ENCODE measurements at regions not wholly inside any gene's neighbourhood (a gene's known extent, or its start where the extent isn't known, plus 50 kb on each side); places are given as distances from the start of the nearest gene placed in this dataset.

DNA sequence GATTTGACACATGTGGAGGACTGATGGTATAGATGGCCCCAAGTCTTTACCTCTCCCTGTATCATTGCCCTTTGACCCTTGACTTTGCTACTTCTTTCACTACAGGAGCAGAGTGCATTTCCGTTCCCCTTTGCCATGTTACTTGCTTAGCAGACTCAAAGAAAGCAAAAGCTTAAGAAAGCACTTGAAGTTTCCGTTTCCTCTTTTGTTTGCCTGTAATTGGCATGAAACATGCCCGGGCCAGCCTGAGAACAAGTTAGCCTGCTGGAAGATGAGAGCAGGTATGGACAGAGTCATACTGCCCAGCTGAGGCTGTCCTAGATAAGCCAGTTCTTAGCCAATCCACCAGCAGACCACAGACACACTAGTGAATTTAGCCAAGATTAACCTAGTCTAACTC, 206.0 kb downstream of the BCOR start:
- Histone ChIP-seq H3K27ac (no peak overlapping the region), H3K27me3 (replicated peaks; ENCODE audit: insufficient read depth) (no peaks in the 10 kb centered on the region), H3K36me3 (no peaks in the 10 kb centered on the region), H3K4me3 (no peak overlapping the region), H3K9me3 (no peaks in the 10 kb centered on the region), H3K4me1 (ENCODE audit: control insufficient read depth in 1 of 2, low read depth in 2 of 2) (peaks cover 0 to 1% of the 10 kb centered on the region in 2 donors)
- DNase-seq (ENCODE audit: low spot score): no peak
- ATAC-seq (ENCODE audit: insufficient number of reproducible peaks, low FRiP score, low read depth): no peak
- TF ChIP-seq, protein P1, sequence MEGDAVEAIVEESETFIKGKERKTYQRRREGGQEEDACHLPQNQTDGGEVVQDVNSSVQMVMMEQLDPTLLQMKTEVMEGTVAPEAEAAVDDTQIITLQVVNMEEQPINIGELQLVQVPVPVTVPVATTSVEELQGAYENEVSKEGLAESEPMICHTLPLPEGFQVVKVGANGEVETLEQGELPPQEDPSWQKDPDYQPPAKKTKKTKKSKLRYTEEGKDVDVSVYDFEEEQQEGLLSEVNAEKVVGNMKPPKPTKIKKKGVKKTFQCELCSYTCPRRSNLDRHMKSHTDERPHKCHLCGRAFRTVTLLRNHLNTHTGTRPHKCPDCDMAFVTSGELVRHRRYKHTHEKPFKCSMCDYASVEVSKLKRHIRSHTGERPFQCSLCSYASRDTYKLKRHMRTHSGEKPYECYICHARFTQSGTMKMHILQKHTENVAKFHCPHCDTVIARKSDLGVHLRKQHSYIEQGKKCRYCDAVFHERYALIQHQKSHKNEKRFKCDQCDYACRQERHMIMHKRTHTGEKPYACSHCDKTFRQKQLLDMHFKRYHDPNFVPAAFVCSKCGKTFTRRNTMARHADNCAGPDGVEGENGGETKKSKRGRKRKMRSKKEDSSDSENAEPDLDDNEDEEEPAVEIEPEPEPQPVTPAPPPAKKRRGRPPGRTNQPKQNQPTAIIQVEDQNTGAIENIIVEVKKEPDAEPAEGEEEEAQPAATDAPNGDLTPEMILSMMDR (IDR thresholded peaks at IDR 0.05): no peak

DNA sequence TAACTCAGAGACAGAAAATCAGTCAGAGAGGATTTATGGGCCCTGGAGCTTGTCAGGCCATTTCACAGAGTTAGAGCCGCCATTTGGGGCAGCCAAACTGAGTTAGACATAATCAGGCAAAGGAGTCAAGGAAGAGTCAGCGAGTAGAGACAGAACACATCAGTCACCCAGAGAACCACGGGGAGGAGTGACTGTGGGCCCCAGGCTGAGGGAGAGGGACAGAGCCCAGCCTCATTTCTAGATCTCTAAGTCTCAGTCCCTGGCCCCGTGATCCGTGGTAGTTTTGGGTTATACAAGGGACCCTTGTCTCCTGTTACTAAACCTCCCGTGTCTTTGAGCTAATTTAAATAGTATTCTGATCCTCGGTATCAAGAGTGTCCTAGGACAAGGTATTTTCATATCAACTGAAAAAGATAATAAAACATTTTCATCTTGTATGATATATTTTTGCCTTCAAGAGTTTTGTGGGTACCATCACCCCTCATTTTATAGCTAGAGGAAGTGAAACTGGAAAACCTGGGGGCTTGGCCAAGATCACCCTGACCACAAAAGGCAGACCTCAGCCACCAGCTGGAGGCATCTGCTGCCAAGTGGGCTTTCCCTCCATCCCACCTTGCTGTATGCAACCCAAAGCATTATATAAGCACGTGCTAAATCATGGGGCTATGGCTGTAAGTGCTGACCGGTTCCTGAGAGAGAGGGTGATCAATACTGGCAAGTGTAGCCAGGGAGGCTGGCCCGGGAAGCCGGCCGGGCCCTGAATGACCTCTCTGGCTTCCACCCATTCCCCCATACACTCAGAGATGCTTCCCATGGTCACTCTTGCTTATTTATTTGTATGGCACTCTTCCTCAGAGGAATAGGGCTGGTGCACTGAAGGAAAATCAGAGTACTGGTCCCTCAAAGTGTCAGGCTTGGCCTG, 204.1 kb downstream of the BCOR start:
- TF ChIP-seq, protein P1 (IDR thresholded peaks at IDR 0.05): no peak
- Histone ChIP-seq H3K27ac (no peak overlapping the region), H3K9me3 (no peaks in the 10 kb centered on the region), H3K4me1 (ENCODE audit: control insufficient read depth in 1 of 2, low read depth in 2 of 2) (peaks cover 0 to 19% of the 10 kb centered on the region in 2 donors), H3K27me3 (replicated peaks; ENCODE audit: insufficient read depth) (no peaks in the 10 kb centered on the region), H3K36me3 (no peaks in the 10 kb centered on the region), H3K4me3 (no peak overlapping the region)
- ATAC-seq (ENCODE audit: insufficient number of reproducible peaks, low FRiP score, low read depth) (no peak), DNase-seq (ENCODE audit: low spot score) (no peak)

DNA sequence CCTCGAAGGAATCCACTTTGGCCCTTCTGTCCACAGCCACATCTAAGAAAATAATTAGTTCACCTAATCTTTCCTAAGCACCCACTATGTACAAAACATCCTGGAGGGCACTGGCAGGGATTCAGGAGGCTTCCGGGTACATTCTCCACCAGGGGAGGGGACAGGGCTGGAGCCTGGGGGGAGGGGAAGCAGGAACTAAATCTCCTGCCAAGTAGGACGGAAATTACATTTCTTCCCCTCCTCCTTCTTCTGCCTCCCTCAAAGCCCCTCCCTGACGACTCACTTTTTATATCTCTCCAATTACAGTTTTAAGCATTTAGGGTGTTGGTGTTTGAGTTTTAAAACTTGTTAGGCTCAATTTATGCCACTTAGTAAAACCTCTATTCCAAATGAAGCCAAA, 203.1 kb downstream of the BCOR start:
- ATAC-seq (ENCODE audit: insufficient number of reproducible peaks, low FRiP score, low read depth) (no peak), DNase-seq (ENCODE audit: low spot score) (no peak)
- peaks cover 0 to 20% of the 10 kb centered on the region in 2 donors for H3K4me1 ChIP-seq (ENCODE audit: control insufficient read depth in 1 of 2, low read depth in 2 of 2)
- no peaks in the 10 kb centered on the region for H3K9me3 ChIP-seq
- no peak overlapping the region for H3K4me3 ChIP-seq
- no peak overlapping the region for H3K27ac ChIP-seq
- no peaks in the 10 kb centered on the region for H3K36me3 ChIP-seq
- TF ChIP-seq, protein P1 (IDR thresholded peaks at IDR 0.05): no peak
- H3K27me3 ChIP-seq (replicated peaks; ENCODE audit: insufficient read depth): no peaks in the 10 kb centered on the region

DNA sequence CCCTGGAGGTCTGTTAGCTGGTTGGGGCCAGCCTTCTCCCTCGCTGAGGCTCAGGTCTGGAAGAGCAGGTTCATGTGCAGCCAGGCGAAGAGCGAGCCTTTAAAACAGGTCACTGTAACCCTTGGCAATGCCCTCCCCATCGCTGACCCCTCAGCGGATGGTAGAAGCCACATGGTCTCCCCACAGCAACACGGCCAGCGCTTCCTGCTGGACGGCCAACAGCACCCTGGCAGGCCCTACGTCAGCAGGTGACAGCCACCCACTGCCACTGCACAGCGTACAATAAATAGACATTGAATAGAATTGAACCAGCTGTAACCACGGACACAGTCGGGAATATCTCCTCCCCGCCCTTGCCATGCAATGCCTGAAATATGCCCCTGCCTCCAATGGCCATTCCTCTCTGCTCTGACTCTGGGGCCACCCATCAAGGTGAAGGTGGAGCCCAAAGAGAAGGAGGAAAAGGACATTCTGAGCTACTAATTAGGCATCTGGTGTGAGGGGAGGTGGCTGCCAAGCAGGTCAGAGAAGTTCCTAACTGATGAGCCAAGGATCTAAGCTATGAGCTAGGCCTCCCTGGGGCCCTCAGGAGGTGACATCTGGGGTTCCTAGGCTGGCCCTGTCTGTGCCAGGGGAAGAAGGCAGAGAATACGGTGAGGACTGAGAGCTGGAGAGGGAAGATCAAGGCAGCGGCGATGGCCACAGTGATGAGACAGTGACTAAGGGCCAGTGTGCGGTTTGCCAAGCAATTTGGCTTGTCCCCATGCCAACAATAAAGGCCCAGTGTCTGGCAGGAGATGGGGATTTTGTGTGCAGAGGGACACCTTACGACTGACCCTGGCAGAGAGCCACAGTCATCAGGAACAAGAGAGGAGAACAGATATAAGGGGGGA, 202.3 kb downstream of the BCOR start:
- ATAC-seq (ENCODE audit: insufficient number of reproducible peaks, low FRiP score, low read depth) (no peak), DNase-seq (ENCODE audit: low spot score) (no peak)
- H3K4me3 ChIP-seq: no peak overlapping the region
- H3K4me1 ChIP-seq (ENCODE audit: control insufficient read depth in 1 of 2, low read depth in 2 of 2): peaks cover 0 to 20% of the 10 kb centered on the region in 2 donors
- H3K9me3 ChIP-seq: no peaks in the 10 kb centered on the region
- H3K27ac ChIP-seq: no peak overlapping the region
- TF ChIP-seq, protein P1 (IDR thresholded peaks at IDR 0.05): no peak
- no peaks in the 10 kb centered on the region for H3K36me3 ChIP-seq
- no peaks in the 10 kb centered on the region for H3K27me3 ChIP-seq (replicated peaks; ENCODE audit: insufficient read depth)
